Spleen (tissue), 7 donors: ENCODE measurements at regions not wholly inside any gene's neighbourhood (a gene's known extent, or its start where the extent isn't known, plus 50 kb on each side); places are given as distances from the start of the nearest gene placed in this dataset.

ENCODE experiments used
- POLR2A ChIP-seq, 3 donors: fragments of 450-650 bp; IDR thresholded peaks; one replicate each; pipeline ENCODE4 v1.5.1; 2017; ENCODE audit warnings: antibody characterized with exemption in 3 of 3, mild to moderate bottlenecking in 1 of 3
- TF ChIP-seq, protein P1 (sequence below), 11 experiments: fragments of 200-600 bp in 7 of 11; fragments of 450-650 bp in 4 of 11; sonication (generic) in 4 of 11; IDR thresholded peaks in 8 of 11; conservative IDR thresholded peaks in 3 of 11; 1 replicate in 7 of 11; 2 replicates in 4 of 11; pipeline versions ENCODE4 v1.4.0 to v1.8.0; 2016 to 2021; ENCODE audit warnings: antibody characterized with exemption in 11 of 11, inconsistent platforms in 4 of 11, mild to moderate bottlenecking in 1 of 11
- donor health status: DM: no; HTN: no; CAD: no; lungs with moderate emphysema.
- donor health status: DM: no; HTN: no; CAD: no.
- donor health status: DM: no; HTN: no; CAD: no.

DNA sequence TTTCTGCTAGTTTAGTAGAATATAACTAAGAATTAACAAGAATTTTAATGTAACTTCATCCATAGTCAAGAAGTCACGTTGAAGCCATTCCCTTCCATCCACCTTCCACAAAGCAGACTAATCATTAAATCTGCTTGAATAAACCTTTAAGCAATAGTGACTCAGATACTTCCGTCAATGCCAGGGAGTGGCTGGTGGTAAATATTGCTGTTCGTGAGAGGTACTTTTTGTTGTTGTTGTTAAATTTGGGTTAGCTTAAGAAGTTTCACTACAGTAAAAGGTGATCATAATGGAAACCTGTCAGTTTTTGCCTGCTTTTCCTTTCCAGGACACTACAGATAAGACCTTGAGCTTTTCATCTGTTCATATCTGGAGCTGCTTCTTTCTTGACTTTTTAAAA, 316.3 kb downstream of the TMA16 start:
- TF ChIP-seq POLR2A (IDR thresholded peaks at IDR 0.05): no peak
- TF ChIP-seq, protein P1, sequence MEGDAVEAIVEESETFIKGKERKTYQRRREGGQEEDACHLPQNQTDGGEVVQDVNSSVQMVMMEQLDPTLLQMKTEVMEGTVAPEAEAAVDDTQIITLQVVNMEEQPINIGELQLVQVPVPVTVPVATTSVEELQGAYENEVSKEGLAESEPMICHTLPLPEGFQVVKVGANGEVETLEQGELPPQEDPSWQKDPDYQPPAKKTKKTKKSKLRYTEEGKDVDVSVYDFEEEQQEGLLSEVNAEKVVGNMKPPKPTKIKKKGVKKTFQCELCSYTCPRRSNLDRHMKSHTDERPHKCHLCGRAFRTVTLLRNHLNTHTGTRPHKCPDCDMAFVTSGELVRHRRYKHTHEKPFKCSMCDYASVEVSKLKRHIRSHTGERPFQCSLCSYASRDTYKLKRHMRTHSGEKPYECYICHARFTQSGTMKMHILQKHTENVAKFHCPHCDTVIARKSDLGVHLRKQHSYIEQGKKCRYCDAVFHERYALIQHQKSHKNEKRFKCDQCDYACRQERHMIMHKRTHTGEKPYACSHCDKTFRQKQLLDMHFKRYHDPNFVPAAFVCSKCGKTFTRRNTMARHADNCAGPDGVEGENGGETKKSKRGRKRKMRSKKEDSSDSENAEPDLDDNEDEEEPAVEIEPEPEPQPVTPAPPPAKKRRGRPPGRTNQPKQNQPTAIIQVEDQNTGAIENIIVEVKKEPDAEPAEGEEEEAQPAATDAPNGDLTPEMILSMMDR (IDR thresholded peaks at IDR 0.05 in 8 of 11, conservative IDR thresholded peaks at IDR 0.05 in 3 of 11): no peak
